Tibial nerve (tissue), 4 donors: ENCODE measurements at regions not wholly inside any gene's neighbourhood (a gene's known extent, or its start where the extent isn't known, plus 50 kb on each side); places are given as distances from the start of the nearest gene placed in this dataset.

Source experiments
- DNase-seq, 2 donors: peaks; one replicate each; pipeline ENCODE4 v3.0.0-alpha.2; 2019; ENCODE audit warnings: low spot score in 2 of 2
- H3K27ac ChIP-seq, 4 donors: fragments of 200-600 bp; sonication (generic) in 3 of 4; one replicate each; pipeline ENCODE4 v1.5.1; 2017 to 2019; ENCODE audit warnings: mild to moderate bottlenecking in 1 of 4
- H3K27me3 ChIP-seq, 2 donors: fragments of 200-600 bp; sonication (generic) in 1 of 2; one replicate each; pipeline versions ENCODE4 v1.5.1 to v1.6.0; 2017 to 2019
- H3K36me3 ChIP-seq, 3 donors: fragments of 200-600 bp; sonication (generic); one replicate each; pipeline ENCODE4 v1.5.1; 2018 to 2019
- H3K4me1 ChIP-seq, 4 donors: fragments of 200-600 bp; sonication (generic) in 3 of 4; one replicate each; pipeline ENCODE4 v1.5.1; 2017 to 2019
- H3K4me3 ChIP-seq, 4 donors: fragments of 200-600 bp; sonication (generic) in 3 of 4; one replicate each; pipeline ENCODE4 v1.5.1; 2017 to 2019; ENCODE audit warnings: mild to moderate bottlenecking in 1 of 4, moderate library complexity in 1 of 4
- H3K9me3 ChIP-seq, 4 donors: fragments of 200-600 bp; sonication (generic) in 3 of 4; one replicate each; pipeline ENCODE4 v1.5.1; 2017 to 2019
- EP300 ChIP-seq, 2 donors: sonication (generic); formaldehyde crosslinking; IDR thresholded peaks; one replicate each; pipeline ENCODE4 v1.6.1; 2017; ENCODE audit warnings: antibody characterized with exemption in 2 of 2, mild to moderate bottlenecking in 1 of 2
- POLR2A ChIP-seq, 2 donors: fragments of 450-650 bp; IDR thresholded peaks; one replicate each; pipeline ENCODE4 v1.6.1; 2017; ENCODE audit warnings: antibody characterized with exemption in 2 of 2, mild to moderate bottlenecking in 2 of 2, moderate library complexity in 2 of 2
- WGBS, 2 donors: methylation state at CpG; one replicate each; pipeline ENCODE4 v1.1.5; 2018; 5-methylcytosine and 5-hydroxymethylcytosine counted together
- TF ChIP-seq, protein P1 (sequence below), 5 experiments: fragments of 200-600 bp in 3 of 5; fragments of 450-650 bp in 2 of 5; sonication (generic) in 3 of 5; IDR thresholded peaks; one replicate each; pipeline ENCODE4 v1.5.1; 2016 to 2019; ENCODE audit warnings: antibody characterized with exemption in 5 of 5, mild to moderate bottlenecking in 3 of 5, moderate library complexity in 2 of 5

DNA sequence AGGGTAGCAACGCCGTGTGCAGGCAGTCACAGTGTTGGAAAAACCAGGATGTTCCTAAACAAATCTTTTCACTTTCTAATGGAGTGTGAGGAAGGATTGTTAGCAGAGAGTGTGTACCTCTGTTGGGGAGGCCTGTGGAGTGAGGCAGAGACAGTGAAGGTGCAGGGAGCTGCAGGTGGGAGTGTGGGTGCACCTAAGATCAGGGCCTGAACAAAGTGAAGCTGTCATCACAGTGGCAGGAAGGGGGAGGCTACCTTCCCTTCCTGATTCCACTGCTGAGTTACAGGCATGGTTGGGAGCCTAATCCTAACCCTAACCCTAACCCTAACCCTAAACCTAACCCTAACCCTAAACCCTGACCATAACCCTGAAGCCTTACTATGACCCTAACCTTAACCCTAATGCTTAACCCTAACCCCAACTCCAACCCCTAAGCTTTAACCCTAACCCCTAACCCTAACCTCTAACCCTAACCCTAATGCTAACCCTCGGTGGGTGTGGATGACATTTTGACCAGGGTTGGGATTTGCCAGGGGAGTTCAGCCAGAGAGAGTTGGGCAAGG, 158.8 kb upstream of the KLF6 start:
- H3K4me3 ChIP-seq = no peak overlapping the region
- no peaks in the 10 kb centered on the region for H3K27me3 ChIP-seq
- H3K4me1 ChIP-seq = peaks cover 0 to 2% (median 0%) of the 10 kb centered on the region in 4 donors
- no peak overlapping the region for H3K27ac ChIP-seq
- H3K9me3 ChIP-seq = peaks cover 0 to 4% (median 0%) of the 10 kb centered on the region in 4 donors
- 74 to 92% methylated on average over 3 of the region's 3 CpGs for WGBS, 2 donors
- DNase-seq = no peak
- TF ChIP-seq EP300 (IDR thresholded peaks at IDR 0.05) (no peak), POLR2A (IDR thresholded peaks at IDR 0.05) (no peak)
- TF ChIP-seq, protein P1, sequence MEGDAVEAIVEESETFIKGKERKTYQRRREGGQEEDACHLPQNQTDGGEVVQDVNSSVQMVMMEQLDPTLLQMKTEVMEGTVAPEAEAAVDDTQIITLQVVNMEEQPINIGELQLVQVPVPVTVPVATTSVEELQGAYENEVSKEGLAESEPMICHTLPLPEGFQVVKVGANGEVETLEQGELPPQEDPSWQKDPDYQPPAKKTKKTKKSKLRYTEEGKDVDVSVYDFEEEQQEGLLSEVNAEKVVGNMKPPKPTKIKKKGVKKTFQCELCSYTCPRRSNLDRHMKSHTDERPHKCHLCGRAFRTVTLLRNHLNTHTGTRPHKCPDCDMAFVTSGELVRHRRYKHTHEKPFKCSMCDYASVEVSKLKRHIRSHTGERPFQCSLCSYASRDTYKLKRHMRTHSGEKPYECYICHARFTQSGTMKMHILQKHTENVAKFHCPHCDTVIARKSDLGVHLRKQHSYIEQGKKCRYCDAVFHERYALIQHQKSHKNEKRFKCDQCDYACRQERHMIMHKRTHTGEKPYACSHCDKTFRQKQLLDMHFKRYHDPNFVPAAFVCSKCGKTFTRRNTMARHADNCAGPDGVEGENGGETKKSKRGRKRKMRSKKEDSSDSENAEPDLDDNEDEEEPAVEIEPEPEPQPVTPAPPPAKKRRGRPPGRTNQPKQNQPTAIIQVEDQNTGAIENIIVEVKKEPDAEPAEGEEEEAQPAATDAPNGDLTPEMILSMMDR (IDR thresholded peaks at IDR 0.05) = no peak
- H3K36me3 ChIP-seq = no peaks in the 10 kb centered on the region

DNA sequence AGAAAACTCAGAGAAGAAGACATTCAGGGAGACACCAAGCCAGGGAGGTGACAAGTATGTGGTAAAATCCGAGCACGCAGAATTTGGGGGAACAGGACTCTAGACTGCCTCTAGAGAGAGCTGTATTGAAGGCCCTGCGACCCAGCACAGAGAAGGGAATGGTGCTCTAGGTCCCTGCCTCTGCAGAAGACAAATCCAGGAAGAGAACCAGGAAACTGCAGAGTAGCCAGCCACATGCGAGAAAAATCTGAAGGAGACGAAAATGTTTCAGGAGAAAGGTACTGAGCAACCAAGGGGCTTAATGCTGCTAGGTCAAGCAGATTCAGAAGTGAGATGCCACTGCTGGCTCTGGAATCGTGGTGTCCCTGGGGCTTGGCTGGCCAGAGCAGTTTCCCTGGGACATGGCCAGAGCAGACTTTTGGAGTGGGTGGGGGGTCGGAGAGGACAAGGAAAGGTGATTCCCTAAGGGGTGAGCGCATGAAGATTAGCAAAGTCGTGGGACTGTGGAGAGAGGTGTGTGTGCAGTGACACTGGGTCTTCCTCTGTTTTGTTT, 158.0 kb upstream of the KLF6 start:
- H3K4me3 ChIP-seq = no peak overlapping the region
- 83 to 89% methylated on average over 9 of the region's 9 CpGs for WGBS, 2 donors
- no peaks in the 10 kb centered on the region for H3K36me3 ChIP-seq
- H3K9me3 ChIP-seq = peaks cover 0 to 4% (median 0%) of the 10 kb centered on the region in 4 donors
- H3K4me1 ChIP-seq = no peaks in the 10 kb centered on the region
- H3K27ac ChIP-seq = no peak overlapping the region
- no peaks in the 10 kb centered on the region for H3K27me3 ChIP-seq
- DNase-seq = no peak
- no peak for TF ChIP-seq EP300 (IDR thresholded peaks at IDR 0.05)
- no peak for TF ChIP-seq POLR2A (IDR thresholded peaks at IDR 0.05)
- TF ChIP-seq, protein P1 (IDR thresholded peaks at IDR 0.05) = no peak

DNA sequence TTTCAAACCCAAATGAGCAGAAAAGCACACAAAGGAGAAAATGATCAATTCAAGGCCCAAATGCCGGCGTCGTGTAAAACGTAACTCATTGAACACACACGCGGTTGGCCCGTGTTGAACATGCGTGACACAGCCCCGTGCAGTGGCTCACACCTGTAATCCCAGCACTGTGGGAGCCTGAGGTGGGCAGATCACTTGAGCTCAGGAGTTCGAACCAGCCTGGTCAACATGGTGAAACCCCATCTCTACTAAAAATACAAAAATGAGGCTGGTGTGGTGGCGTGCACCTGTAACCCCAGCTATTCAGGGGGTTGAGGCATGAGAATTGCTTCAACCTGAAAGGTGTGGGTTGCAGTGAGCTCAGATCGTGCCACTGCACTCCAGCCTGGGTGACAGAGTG, 156.7 kb upstream of the KLF6 start:
- TF ChIP-seq POLR2A (IDR thresholded peaks at IDR 0.05) (no peak), EP300 (IDR thresholded peaks at IDR 0.05) (no peak)
- TF ChIP-seq, protein P1 (IDR thresholded peaks at IDR 0.05) = no peak
- Histone ChIP-seq H3K4me3 (no peak overlapping the region), H3K9me3 (peaks cover 0 to 4% (median 0%) of the 10 kb centered on the region in 4 donors), H3K27ac (no peak overlapping the region), H3K36me3 (no peaks in the 10 kb centered on the region), H3K27me3 (no peaks in the 10 kb centered on the region), H3K4me1 (no peaks in the 10 kb centered on the region)
- WGBS, 2 donors = 94 to 96% methylated on average over 12 of the region's 12 CpGs
- no peak for DNase-seq

DNA sequence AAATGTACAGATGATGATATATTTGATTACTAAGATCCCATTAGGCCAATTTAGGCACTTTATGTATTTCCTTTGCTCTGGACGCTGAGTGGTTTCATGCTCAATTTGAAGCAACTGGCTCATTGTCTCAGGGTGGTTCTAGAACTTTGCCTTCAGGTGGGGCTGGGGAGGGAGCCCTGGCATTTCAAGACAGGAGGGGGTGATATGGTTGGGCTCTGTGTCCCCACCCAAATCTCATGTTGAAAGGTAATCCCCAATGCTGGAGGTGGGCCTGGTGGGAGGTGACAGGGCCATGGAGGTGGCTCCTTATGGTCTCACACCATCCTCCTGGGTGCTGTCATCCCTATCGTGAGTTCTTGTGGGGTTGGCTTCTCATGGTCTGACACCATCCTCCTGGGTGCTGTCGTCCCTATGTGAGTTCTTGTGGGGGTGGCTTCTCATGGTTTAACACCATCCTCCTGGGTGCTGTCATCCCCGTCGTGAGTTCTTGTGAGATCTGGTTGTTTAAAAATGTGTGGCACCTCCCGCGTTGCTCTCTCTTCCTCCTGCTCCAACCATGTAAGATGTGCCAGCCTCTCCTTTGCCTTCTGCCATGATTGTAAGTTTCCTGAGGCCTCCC, 151.5 kb upstream of the KLF6 start:
- Histone ChIP-seq H3K4me3 (no peak overlapping the region), H3K4me1 (peaks cover 0 to 8% (median 2%) of the 10 kb centered on the region in 4 donors), H3K27me3 (no peaks in the 10 kb centered on the region), H3K27ac (peak overlapping the region; percentile 76 to 94 (median 88)), H3K36me3 (no peaks in the 10 kb centered on the region), H3K9me3 (no peaks in the 10 kb centered on the region)
- no peak for DNase-seq
- WGBS, 2 donors = 89 to 97% methylated on average over 7 of the region's 7 CpGs
- TF ChIP-seq EP300 (IDR thresholded peaks at IDR 0.05) (no peak), POLR2A (IDR thresholded peaks at IDR 0.05) (no peak)
- TF ChIP-seq, protein P1 (IDR thresholded peaks at IDR 0.05) = no peak

DNA sequence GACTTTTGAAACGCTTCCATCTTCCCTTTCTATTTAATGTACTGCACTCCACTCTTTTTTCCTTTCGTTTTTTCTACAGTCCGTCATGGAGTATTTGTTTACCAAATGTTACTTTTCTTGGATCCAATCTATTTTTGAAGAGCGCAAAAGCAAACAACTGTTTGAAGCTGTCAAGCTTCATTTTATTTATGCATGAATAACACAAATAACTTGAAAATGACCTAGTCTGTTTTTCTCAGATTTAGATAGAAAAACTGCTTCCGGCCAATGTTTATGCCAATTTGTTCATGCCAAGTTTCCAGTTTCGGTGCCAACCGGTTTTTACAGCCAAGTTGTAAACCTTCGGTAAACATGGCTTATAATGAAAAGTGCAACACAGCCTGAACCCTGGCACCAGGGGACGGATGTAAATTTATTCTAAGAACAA, 150.9 kb upstream of the KLF6 start:
- H3K36me3 ChIP-seq = no peaks in the 10 kb centered on the region
- no peak for DNase-seq
- H3K27ac ChIP-seq = peak overlapping the region; percentile 76 to 94 (median 88)
- WGBS, 2 donors = 13 to 24% methylated on average over 9 of the region's 9 CpGs
- peak overlapping the region in 3 of 4 donors; percentile 21 to 42 (median 34) for H3K4me3 ChIP-seq
- peak; percentile 64 to 83 for TF ChIP-seq EP300 (IDR thresholded peaks at IDR 0.05)
- TF ChIP-seq, protein P1 (IDR thresholded peaks at IDR 0.05) = no peak
- H3K27me3 ChIP-seq = no peaks in the 10 kb centered on the region
- no peaks in the 10 kb centered on the region for H3K9me3 ChIP-seq
- H3K4me1 ChIP-seq = peaks cover 0 to 8% (median 2%) of the 10 kb centered on the region in 4 donors
